ENCODE measurements at regions not wholly inside any gene's neighbourhood (a gene's known extent, or its start where the extent isn't known, plus 50 kb on each side); places are given as distances from the start of the nearest gene placed in this dataset.

- TF ChIP-seq CTCF (IDR thresholded peaks at IDR 0.05) = no peak
- TF ChIP-seq EZH2 (IDR thresholded peaks at IDR 0.05; ENCODE audit: borderline replicate concordance, insufficient read depth, low read depth, low read length, poor library complexity, severe bottlenecking) = no peak
Observed at GRCh38 chr5:124467745-124468144, 278.7 kb downstream of the ZNF608 start.
